Transverse colon (tissue), 4 donors: ENCODE measurements at regions not wholly inside any gene's neighbourhood (a gene's known extent, or its start where the extent isn't known, plus 50 kb on each side); places are given as distances from the start of the nearest gene placed in this dataset.

Source experiments
- POLR2AphosphoS5 ChIP-seq, 3 donors: sonication (generic); formaldehyde crosslinking; IDR thresholded peaks; one replicate each; pipeline ENCODE4 v1.6.1; 2016; ENCODE audit warnings: antibody characterized with exemption in 3 of 3
- TF ChIP-seq, protein P1 (sequence below), 5 experiments: fragments of 200-600 bp in 3 of 5; fragments of 450-650 bp in 2 of 5; sonication (generic) in 3 of 5; IDR thresholded peaks; 1 replicate in 2 of 5; 2 replicates in 3 of 5; pipeline ENCODE4 v1.5.1; 2016 to 2017; ENCODE audit warnings: antibody characterized with exemption in 5 of 5, inconsistent platforms in 3 of 5, mild to moderate bottlenecking in 2 of 5, moderate library complexity in 1 of 5

DNA sequence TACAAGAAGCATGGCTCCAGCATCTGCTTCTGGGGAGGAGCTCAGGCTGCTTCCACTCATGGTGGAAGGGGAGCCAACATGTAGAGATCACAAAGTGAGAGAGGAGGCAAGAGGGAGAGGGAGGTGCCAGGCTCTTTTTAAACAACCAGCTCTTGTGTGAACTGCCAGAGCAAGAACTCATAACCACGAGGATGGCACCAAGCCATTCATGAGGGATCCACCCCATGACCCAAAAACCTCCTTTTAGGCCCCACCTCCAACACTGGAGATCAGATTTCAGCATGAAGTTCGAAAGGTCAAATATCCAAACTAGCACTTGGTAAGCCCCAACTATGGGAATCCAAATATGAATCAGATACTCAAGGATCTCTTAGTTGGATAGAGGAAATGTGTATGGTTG lies 131.2 kb downstream of the RXFP2 start:
- TF ChIP-seq POLR2AphosphoS5 (IDR thresholded peaks at IDR 0.05): no peak
- TF ChIP-seq, protein P1, sequence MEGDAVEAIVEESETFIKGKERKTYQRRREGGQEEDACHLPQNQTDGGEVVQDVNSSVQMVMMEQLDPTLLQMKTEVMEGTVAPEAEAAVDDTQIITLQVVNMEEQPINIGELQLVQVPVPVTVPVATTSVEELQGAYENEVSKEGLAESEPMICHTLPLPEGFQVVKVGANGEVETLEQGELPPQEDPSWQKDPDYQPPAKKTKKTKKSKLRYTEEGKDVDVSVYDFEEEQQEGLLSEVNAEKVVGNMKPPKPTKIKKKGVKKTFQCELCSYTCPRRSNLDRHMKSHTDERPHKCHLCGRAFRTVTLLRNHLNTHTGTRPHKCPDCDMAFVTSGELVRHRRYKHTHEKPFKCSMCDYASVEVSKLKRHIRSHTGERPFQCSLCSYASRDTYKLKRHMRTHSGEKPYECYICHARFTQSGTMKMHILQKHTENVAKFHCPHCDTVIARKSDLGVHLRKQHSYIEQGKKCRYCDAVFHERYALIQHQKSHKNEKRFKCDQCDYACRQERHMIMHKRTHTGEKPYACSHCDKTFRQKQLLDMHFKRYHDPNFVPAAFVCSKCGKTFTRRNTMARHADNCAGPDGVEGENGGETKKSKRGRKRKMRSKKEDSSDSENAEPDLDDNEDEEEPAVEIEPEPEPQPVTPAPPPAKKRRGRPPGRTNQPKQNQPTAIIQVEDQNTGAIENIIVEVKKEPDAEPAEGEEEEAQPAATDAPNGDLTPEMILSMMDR (IDR thresholded peaks at IDR 0.05): no peak
